GM19438 (cell line): ENCODE measurements at regions not wholly inside any gene's neighbourhood (a gene's known extent, or its start where the extent isn't known, plus 50 kb on each side); places are given as distances from the start of the nearest gene placed in this dataset.

Source experiments
- ATAC-seq: cut with Tn5 transposase; IDR thresholded peaks from one replicate; pipeline ENCODE4 v1.9.1; 2021; ENCODE audit warnings: low read depth; ENCODE audit not compliant: unreplicated experiment

GRCh38 chr20:40254023-40254772 is 434.8 kb downstream of the MAFB start:
- ATAC-seq = no peak

GRCh38 chr20:40251284-40251932 is 437.6 kb downstream of the MAFB start:
- ATAC-seq = no peak

GRCh38 chr20:40249805-40250204 is 439.2 kb downstream of the MAFB start:
- ATAC-seq = no peak

GRCh38 chr20:40245829-40246228 is 443.2 kb downstream of the MAFB start:
- ATAC-seq = no peak

- no peak for ATAC-seq
These were observed 444.8 kb downstream of the MAFB start for GRCh38 chr20:40244286-40244685.

GRCh38 chr20:40241596-40242343 is 447.3 kb downstream of the MAFB start:
- ATAC-seq = no peak

- no peak for ATAC-seq
These were observed 450.5 kb downstream of the MAFB start for GRCh38 chr20:40238511-40238910.

- no peak for ATAC-seq
These were observed 454.4 kb downstream of the MAFB start for GRCh38 chr20:40234593-40234992.

- ATAC-seq = no peak
These were observed 455.6 kb downstream of the MAFB start for GRCh38 chr20:40233406-40233805.

GRCh38 chr20:40232756-40233155 is 456.3 kb downstream of the MAFB start:
- ATAC-seq = no peak

GRCh38 chr20:40232273-40232672 is 456.8 kb downstream of the MAFB start:
- ATAC-seq = no peak

- ATAC-seq = no peak
These were observed 458.6 kb downstream of the MAFB start for GRCh38 chr20:40230486-40230885.

- no peak for ATAC-seq
These were observed 463.4 kb downstream of the MAFB start for GRCh38 chr20:40225596-40225995.

GRCh38 chr20:40223810-40224209 is 465.2 kb downstream of the MAFB start:
- no peak for ATAC-seq

- no peak for ATAC-seq
These were observed 470.1 kb downstream of the MAFB start for GRCh38 chr20:40218971-40219370.

GRCh38 chr20:40218316-40218969 is 470.6 kb downstream of the MAFB start:
- no peak for ATAC-seq

GRCh38 chr20:40207655-40208054 is 481.4 kb downstream of the MAFB start:
- no peak for ATAC-seq

GRCh38 chr20:40205971-40206370 is 483.1 kb downstream of the MAFB start:
- ATAC-seq = no peak

GRCh38 chr20:40203032-40203431 is 486.0 kb downstream of the MAFB start:
- ATAC-seq = no peak

GRCh38 chr20:40197691-40198090 is 491.3 kb downstream of the MAFB start:
- no peak for ATAC-seq

GRCh38 chr20:40196846-40197436 is 492.1 kb downstream of the MAFB start:
- no peak for ATAC-seq
